HCT116 (cell line): ENCODE measurements at regions not wholly inside any gene's neighbourhood (a gene's known extent, or its start where the extent isn't known, plus 50 kb on each side); places are given as distances from the start of the nearest gene placed in this dataset.

Experiments
- ATAC-seq: fragments of 200-7000 bp; cut with Tn5 transposase; 2 replicates; pipeline ENCODE4 v1.9.1; 2020; ENCODE audit warnings: mild to moderate bottlenecking, moderate library complexity
- BruUV-seq: library from RNA; stranded (reverse); fragments of 400-500 nt; replicated peaks from 2 replicates; lab custom pipeline; 2021; lab: Mats Ljungman, UMichigan
- CTCF ChIA-PET: fragments of 300-600 bp; sonication (Branson Sonifier 250); formaldehyde crosslinking; loops from one replicate; lab custom pipeline; 2021; ENCODE audit warnings: antibody characterized with exemption; lab: Charles Lee
- POLR2A ChIA-PET: fragments of 300-600, 350-600 bp; sonication (Branson Sonifier 250); formaldehyde crosslinking; loops from one replicate; lab custom pipeline; 2021; ENCODE audit warnings: antibody characterized with exemption; lab: Charles Lee
- RAD21 ChIA-PET, 2 experiments: fragments of 300-600 bp; sonication (Branson Sonifier 250); formaldehyde crosslinking; loops; one replicate each; lab custom pipeline; 2023; ENCODE audit warnings: low total read pairs in 2 of 2; ENCODE audit not compliant: uncharacterized antibody in 2 of 2, unreplicated experiment in 2 of 2, low non-redundant PET in 1 of 2; lab: Charles Lee
- DNase-seq: peaks from one replicate; pipeline ENCODE4 v3.0.0-alpha.2; 2010; ENCODE audit warnings: low read depth, low spot score
- H2AFZ ChIP-seq: fragments of 200-600 bp; shearing (Covaris generic), sonication (generic); 2 replicates; pipeline ENCODE4 v1.6.1; 2017; ENCODE audit warnings: low read depth, mixed run types, mixed read lengths, antibody characterized with exemption, low read length; ENCODE audit not compliant: poor library complexity, severe bottlenecking
- H3K27ac ChIP-seq: 2 replicates; pipeline ENCODE4 v1.5.1; 2012; ENCODE audit warnings: low read depth, low read length
- H3K27me3 ChIP-seq: fragments of 200-600 bp; sonication (generic); 2 replicates; pipeline ENCODE4 v1.6.1; 2016; ENCODE audit warnings: mixed run types, low read length, mixed read lengths; ENCODE audit not compliant: insufficient read depth
- H3K36me3 ChIP-seq, 2 experiments: fragments of 200-500 bp in 1 of 2; fragments of 200-600 bp in 1 of 2; sonication (Bioruptor generic) in 1 of 2; sonication (generic) in 1 of 2; 2 replicates each; pipeline versions ENCODE4 v1.5.1 to v1.6.1; 2014 to 2016; ENCODE audit warnings: low read length in 2 of 2, inconsistent platforms in 1 of 2, mixed read lengths in 1 of 2, mixed run types in 1 of 2; ENCODE audit not compliant: insufficient read depth in 2 of 2, control insufficient read depth in 1 of 2
- H3K4me1 ChIP-seq, 2 experiments: fragments of 200-600 bp in 1 of 2; sonication (generic) in 1 of 2; 2 replicates each; pipeline versions ENCODE4 v1.5.1 to v1.6.1; 2012 to 2017; ENCODE audit warnings: low read length in 2 of 2, inconsistent platforms in 1 of 2, mild to moderate bottlenecking in 1 of 2, mixed read lengths in 1 of 2, mixed run types in 1 of 2, moderate library complexity in 1 of 2; ENCODE audit not compliant: insufficient read depth in 2 of 2, control insufficient read depth in 1 of 2
- H3K4me2 ChIP-seq: fragments of 200-600 bp; sonication (generic); 2 replicates; pipeline ENCODE4 v1.6.1; 2017; ENCODE audit warnings: mixed run types, low read length, mixed read lengths
- H3K4me3 ChIP-seq, 2 experiments: fragments of 200-600 bp in 1 of 2; sonication (generic) in 1 of 2; replicated peaks in 1 of 2; 2 replicates each; pipeline ENCODE4 v1.5.1; 2011 to 2016; ENCODE audit warnings: low read length in 2 of 2, control low read depth in 1 of 2, low read depth in 1 of 2, mild to moderate bottlenecking in 1 of 2, mixed read lengths in 1 of 2, mixed run types in 1 of 2
- H3K79me2 ChIP-seq: fragments of 200-600 bp; sonication (generic); 2 replicates; pipeline ENCODE4 v1.6.1; 2017; ENCODE audit warnings: mild to moderate bottlenecking, mixed run types, low read length, moderate library complexity, mixed read lengths; ENCODE audit not compliant: insufficient read depth
- H3K9ac ChIP-seq: fragments of 200-600 bp; sonication (generic); 2 replicates; pipeline ENCODE4 v1.6.1; 2016; ENCODE audit warnings: low read length, mixed read lengths
- H3K9me2 ChIP-seq: fragments of 200-600 bp; sonication (generic), shearing (Covaris generic); 2 replicates; pipeline ENCODE4 v1.6.1; 2017; ENCODE audit warnings: mixed run types, mild to moderate bottlenecking, moderate library complexity; ENCODE audit not compliant: insufficient read depth
- H3K9me3 ChIP-seq, 2 experiments: fragments of 200-500 bp in 1 of 2; fragments of 200-600 bp in 1 of 2; sonication (Bioruptor generic) in 1 of 2; sonication (generic) in 1 of 2; 2 replicates each; pipeline ENCODE4 v1.6.1; 2014 to 2017; ENCODE audit warnings: low read length in 2 of 2, mixed read lengths in 2 of 2, inconsistent platforms in 1 of 2, low read depth in 1 of 2, mild to moderate bottlenecking in 1 of 2, mixed run types in 1 of 2, moderate library complexity in 1 of 2; ENCODE audit not compliant: control insufficient read depth in 1 of 2, insufficient read depth in 1 of 2
- H4K20me1 ChIP-seq: fragments of 200-600 bp; sonication (generic), shearing (Covaris generic); 2 replicates; pipeline ENCODE4 v1.6.1; 2017; ENCODE audit warnings: mixed run types, mild to moderate bottlenecking, moderate library complexity; ENCODE audit not compliant: insufficient read depth
- CBX3 ChIP-seq: IDR thresholded peaks from 2 replicates; pipeline ENCODE4 v1.6.1; 2012; ENCODE audit warnings: low read depth
- CEBPB ChIP-seq: IDR thresholded peaks from 2 replicates; pipeline ENCODE4 v1.6.1; 2012; ENCODE audit warnings: low read depth
- EGR1 ChIP-seq: IDR thresholded peaks from 2 replicates; pipeline ENCODE4 v1.6.1; 2012; ENCODE audit warnings: low read depth
- ELF1 ChIP-seq: IDR thresholded peaks from 2 replicates; pipeline ENCODE4 v1.6.1; 2012; ENCODE audit warnings: low read depth, borderline replicate concordance
- EZH2 ChIP-seq: fragments of 200-600 bp; sonication (generic); IDR thresholded peaks from 2 replicates; pipeline ENCODE4 v1.6.1; 2017; ENCODE audit warnings: antibody characterized with exemption, mixed run types
- EZH2phosphoT487 ChIP-seq: fragments of 200-600 bp; IDR thresholded peaks from 2 replicates; pipeline ENCODE4 v1.6.1; 2018; ENCODE audit warnings: antibody characterized with exemption, borderline replicate concordance
- RAD21 ChIP-seq: IDR thresholded peaks from 2 replicates; pipeline ENCODE4 v1.6.1; 2012; ENCODE audit warnings: low read depth, mild to moderate bottlenecking
- SIN3A ChIP-seq: IDR thresholded peaks from 2 replicates; pipeline ENCODE4 v1.6.1; 2012; ENCODE audit warnings: low read depth
- SP1 ChIP-seq: IDR thresholded peaks from 2 replicates; pipeline ENCODE4 v1.6.1; 2012; ENCODE audit warnings: low read depth
- SRF ChIP-seq: IDR thresholded peaks from 2 replicates; pipeline ENCODE4 v1.6.1; 2012; ENCODE audit warnings: low read depth
- TCF7L2 ChIP-seq: IDR thresholded peaks from 2 replicates; pipeline ENCODE4 v1.7.0; 2011; ENCODE audit warnings: borderline replicate concordance, inconsistent platforms; ENCODE audit not compliant: insufficient read depth, insufficient read length; ENCODE audit errors: extremely low read depth
- ZFX ChIP-seq: fragments of 450-650 bp; IDR thresholded peaks from 2 replicates; pipeline ENCODE4 v1.6.1; 2017
- intact Hi-C: fragments of 100-400 bp; cut with micrococcal nuclease; formaldehyde crosslinking; loops from 2 replicates; pipeline ENCODE4 v1.10.0; 2022
- TF ChIP-seq, protein P1 (sequence below): IDR thresholded peaks from 2 replicates; pipeline ENCODE4 v1.6.1; 2012

DNA sequence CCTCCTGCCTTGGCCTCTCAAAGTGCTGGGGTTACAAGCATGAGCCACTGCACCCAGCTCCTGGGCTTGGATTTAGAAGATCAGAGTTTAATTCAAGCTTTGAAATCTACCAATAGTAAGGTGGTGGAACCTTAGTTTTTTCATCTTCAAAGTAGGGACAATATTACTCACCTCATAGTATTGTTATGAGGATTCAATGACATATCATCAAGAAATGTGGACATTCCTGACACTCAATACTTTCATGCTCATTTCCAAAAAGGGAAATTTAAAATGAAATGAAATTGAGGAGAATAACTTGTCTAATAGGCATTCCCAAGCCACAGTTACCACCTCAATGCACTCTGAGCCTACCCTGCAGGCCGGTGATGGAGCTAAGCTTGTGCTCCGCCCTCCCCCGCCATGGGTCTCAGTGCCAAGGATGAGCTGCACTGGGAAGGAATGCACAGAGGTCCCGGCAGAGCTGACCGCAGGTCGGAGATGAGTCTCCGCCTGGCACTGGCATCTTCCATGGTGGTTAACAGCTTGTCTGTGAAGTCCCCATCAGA lies 56.5 kb upstream of the BCAR3 start (continued):
- TF ChIP-seq, protein P1, sequence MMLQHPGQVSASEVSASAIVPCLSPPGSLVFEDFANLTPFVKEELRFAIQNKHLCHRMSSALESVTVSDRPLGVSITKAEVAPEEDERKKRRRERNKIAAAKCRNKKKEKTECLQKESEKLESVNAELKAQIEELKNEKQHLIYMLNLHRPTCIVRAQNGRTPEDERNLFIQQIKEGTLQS: no peak; the same call in 1 of the 2 replicates
- TF ChIP-seq ELF1 (no peak), SIN3A (peak; percentile 75), CEBPB (peak; percentile 67), ZFX (no peak)
- TF ChIP-seq, all 23 proteins: peak for 14

DNA sequence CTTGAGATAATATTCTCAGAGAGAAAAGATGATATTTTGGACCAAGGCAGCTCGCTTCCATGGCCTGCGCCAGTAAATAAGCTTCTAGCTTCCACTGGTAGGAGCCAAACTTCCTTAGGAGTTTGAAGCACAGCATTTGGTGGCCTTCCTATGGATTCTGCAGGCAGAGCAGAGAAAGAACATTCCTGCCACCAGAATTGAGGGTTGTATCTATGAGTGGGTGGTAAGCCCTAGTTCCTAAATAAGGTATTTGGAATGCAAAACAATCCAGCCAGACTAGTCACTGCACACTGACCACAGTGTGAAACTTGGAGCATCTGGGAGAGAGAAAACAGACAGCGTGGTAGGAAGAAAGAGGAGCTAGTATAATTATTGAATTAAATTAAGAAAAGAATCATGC lies 54.1 kb upstream of the BCAR3 start:
- peak overlapping the region; percentile 25; the same call in 1 of the 2 replicates for H3K9ac ChIP-seq
- POLR2A ChIA-PET: interaction anchor here (0.7 to 1.1 kb wide), 2 partner anchors 33 to 54 kb away, joined by 3 read pairs; partner anchors contain the start of gene BCAR3
- RAD21 ChIA-PET: interaction anchor here in 1 of 2 experiments (1.8 kb wide), 1 partner anchor 77 kb away, joined by 4 read pairs; no protein-coding TSS in a partner anchor
- H3K4me3 ChIP-seq: no peak overlapping the region
- peaks cover 19 to 83% of the 10 kb centered on the region in 2 experiments for H3K4me1 ChIP-seq
- CTCF ChIA-PET: interaction anchor here (1.0 to 1.8 kb wide), 5 partner anchors 10 to 109 kb away, joined by 3 to 11 read pairs (median 4); no protein-coding TSS in a partner anchor
- no peaks in the 10 kb centered on the region for H3K9me3 ChIP-seq
- TF ChIP-seq SRF (peak; percentile 82), SIN3A (no peak), EGR1 (peak; percentile 66; the same call in 1 of the 2 replicates), SP1 (no peak), RAD21 (no peak; the same call in 1 of the 2 replicates), TCF7L2 (no peak), EZH2phosphoT487 (no peak), CBX3 (0 out of 2 replicates have a peak, but pooled peaks have one; percentile 15), EZH2 (no peak)
- no peak overlapping the region for H2AFZ ChIP-seq
- H3K9me2 ChIP-seq: no peaks in the 10 kb centered on the region
- intact Hi-C loops: loop anchor here (5.0 kb wide), 2 partner anchors 77 to 103 kb away; no protein-coding TSS in a partner anchor
- no TSS peak for BruUV-seq
- no peak overlapping the region for H3K27ac ChIP-seq
- DNase-seq: no peak
- no peaks in the 10 kb centered on the region for H4K20me1 ChIP-seq
- H3K36me3 ChIP-seq: no peaks in the 10 kb centered on the region
- no peak for ATAC-seq
- peak overlapping the region; percentile 47 for H3K4me2 ChIP-seq
- H3K27me3 ChIP-seq: no peaks in the 10 kb centered on the region
- no peaks in the 10 kb centered on the region for H3K79me2 ChIP-seq
